ENCODE measurements at regions not wholly inside any gene's neighbourhood (a gene's known extent, or its start where the extent isn't known, plus 50 kb on each side); places are given as distances from the start of the nearest gene placed in this dataset.

DNA sequence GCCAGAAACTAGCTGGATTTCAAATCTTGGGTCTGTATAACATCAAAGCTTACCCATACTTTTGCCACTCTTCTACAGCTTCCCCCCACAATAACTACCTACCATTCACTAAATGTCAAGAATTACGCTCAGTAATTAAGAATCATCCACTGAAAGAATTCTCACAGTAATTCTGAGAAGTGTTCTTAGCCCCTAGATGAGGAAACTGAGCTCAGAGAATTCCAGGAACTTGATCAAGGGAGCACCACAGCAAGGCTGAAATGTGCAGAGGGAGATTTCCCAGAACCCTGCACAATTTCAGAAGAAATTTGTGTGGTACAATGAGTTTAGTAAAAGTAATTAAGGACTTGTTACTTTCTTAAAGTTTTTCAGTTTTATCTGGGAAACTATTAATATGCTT lies 194.5 kb upstream of the STK17B start:
- TF ChIP-seq, protein P1, sequence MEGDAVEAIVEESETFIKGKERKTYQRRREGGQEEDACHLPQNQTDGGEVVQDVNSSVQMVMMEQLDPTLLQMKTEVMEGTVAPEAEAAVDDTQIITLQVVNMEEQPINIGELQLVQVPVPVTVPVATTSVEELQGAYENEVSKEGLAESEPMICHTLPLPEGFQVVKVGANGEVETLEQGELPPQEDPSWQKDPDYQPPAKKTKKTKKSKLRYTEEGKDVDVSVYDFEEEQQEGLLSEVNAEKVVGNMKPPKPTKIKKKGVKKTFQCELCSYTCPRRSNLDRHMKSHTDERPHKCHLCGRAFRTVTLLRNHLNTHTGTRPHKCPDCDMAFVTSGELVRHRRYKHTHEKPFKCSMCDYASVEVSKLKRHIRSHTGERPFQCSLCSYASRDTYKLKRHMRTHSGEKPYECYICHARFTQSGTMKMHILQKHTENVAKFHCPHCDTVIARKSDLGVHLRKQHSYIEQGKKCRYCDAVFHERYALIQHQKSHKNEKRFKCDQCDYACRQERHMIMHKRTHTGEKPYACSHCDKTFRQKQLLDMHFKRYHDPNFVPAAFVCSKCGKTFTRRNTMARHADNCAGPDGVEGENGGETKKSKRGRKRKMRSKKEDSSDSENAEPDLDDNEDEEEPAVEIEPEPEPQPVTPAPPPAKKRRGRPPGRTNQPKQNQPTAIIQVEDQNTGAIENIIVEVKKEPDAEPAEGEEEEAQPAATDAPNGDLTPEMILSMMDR (IDR thresholded peaks at IDR 0.05; ENCODE audit: low read depth, low read length) = no peak
- DNase-seq (ENCODE audit: extremely low read depth, low read depth) = no peak

DNA sequence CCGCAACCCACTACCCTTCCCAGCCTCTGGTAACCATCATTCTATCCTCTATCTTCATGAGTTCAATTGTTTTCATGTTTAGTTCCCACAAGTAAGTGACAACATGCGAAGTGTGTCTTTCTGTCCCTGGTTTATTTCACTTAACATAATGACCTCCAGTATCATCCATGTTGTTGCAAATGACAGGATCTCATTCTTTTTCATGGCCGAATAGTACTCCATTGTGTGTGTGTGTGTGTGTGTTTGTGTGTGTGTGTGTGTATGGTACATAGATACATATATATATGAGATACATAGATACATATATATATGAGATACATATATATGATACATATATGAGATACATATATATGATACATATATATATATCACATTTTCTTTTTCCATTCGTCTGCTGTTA lies 196.3 kb upstream of the STK17B start:
- TF ChIP-seq, protein P1 (IDR thresholded peaks at IDR 0.05; ENCODE audit: low read depth, low read length) = no peak
- no peak for DNase-seq (ENCODE audit: extremely low read depth, low read depth)

DNA sequence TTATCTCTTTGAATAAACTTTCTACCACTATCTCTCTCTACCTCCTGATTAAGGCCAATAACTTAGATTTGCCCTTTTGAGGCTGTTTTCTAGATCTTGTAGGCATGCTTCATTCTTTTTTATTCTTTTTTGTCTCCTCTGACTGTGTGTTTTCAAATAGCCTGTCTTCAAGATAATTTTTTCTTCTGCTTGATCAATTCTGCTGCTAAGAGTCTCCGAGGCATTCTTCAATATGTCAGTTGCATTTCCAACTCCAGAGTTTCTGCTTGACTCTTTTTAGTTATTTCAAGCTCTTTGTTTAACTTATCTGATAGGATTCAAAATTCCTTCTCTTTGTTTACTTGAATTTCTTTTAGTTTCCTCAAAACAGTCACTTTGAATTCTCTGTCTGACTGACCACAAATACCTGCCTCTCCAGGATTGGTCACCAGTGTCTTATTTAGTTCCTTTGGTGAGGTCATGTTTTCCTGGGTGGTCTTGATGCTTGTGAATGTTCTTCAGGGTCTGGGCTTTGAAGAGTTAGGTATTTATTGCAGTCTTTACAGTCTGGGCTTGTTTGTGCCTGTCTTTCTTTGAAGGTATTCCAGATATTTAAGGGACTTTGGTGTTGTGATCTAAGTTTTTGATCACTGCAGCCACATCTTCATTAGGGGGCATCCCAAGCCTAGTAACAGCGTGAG lies 197.3 kb upstream of the STK17B start:
- DNase-seq (ENCODE audit: extremely low read depth, low read depth) = no peak

GRCh38 chr2:196369967-196370366 lies 198.6 kb upstream of the STK17B start:
- DNase-seq (ENCODE audit: extremely low read depth, low read depth) = no peak
- TF ChIP-seq, protein P1 (IDR thresholded peaks at IDR 0.05; ENCODE audit: low read depth, low read length) = no peak

More for the DNA sequence above, 197.3 kb upstream of the STK17B start:
- TF ChIP-seq, protein P1 (IDR thresholded peaks at IDR 0.05; ENCODE audit: low read depth, low read length) = no peak

GRCh38 chr2:196370381-196370780 lies 199.0 kb upstream of the STK17B start:
- no peak for DNase-seq (ENCODE audit: extremely low read depth, low read depth)
- TF ChIP-seq, protein P1 (IDR thresholded peaks at IDR 0.05; ENCODE audit: low read depth, low read length) = no peak

DNA sequence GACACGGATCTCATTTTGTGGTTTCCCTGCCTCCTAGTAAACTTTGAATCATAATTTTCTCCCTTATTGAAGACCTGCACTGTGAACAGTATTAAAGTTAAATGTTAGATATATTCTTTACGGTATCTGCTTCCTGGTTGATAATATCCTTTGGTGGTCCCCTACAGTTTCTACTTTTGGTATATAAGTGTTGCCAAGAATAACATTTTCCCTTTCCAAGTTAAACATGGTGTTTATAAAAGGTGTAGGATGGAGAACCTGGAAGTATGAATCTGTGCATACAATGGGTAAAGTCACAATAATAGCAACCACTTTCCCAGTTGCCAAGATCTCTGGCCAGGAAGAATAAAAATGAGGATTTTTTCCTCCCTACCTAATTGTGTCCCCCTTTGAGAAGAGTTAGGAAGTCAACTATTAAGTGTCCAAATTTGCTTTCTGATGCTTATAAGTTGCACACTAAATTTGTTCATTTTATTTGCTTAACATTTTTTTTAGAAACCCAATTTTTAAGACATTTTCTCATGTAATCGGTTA lies 201.0 kb upstream of the STK17B start:
- TF ChIP-seq, protein P1 (IDR thresholded peaks at IDR 0.05; ENCODE audit: low read depth, low read length) = no peak
- no peak for DNase-seq (ENCODE audit: extremely low read depth, low read depth)

DNA sequence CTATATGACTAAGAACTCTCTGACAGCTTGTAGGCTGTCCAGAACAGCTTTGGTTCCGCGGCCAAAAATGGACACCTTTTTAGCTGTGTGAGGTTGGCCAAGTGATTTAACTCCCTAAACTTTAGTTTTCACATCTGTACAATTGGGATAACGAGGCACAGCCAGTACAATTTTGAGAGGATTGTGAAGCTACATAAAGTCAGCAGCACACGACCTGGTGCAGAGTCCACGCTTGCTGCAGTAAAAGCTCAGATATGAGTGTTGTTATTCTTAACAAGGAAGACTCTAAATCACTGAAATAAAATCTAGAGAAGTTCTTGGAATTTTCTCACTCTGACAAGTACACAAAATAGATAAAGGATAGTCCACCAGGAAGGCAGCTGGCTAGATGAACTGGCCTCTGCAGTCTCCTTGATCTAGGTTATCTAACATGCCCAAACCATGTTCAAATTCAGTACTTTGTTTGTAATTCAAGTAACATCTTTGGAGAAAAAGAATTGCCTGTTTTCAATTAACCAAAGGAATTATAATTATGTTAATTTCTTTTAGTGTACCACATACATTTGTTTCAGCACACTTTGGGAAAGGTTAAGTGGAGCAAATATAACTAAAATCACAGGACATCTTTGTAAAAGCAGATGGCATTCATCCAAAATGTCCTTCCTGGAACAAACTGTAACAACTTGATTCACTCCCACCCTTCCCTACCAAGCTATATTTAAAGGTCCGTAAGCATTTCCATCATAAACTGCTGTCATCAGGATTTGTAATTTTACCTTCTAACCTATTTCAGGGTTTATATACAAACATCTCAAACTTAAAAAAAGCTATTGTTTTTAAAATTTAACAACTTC lies 201.7 kb upstream of the STK17B start:
- TF ChIP-seq, protein P1 (IDR thresholded peaks at IDR 0.05; ENCODE audit: low read depth, low read length) = no peak
- no peak for DNase-seq (ENCODE audit: extremely low read depth, low read depth)
